Stomach (tissue), 8 donors: ENCODE measurements at regions not wholly inside any gene's neighbourhood (a gene's known extent, or its start where the extent isn't known, plus 50 kb on each side); places are given as distances from the start of the nearest gene placed in this dataset.
"Not testable (repeated sequence)": the region's sequence is repeated elsewhere in the genome, so short reads cannot be mapped to it uniquely, and the experiment has no call there.

Source experiments
- DNase-seq, 2 donors: peaks; one replicate each; pipeline versions ENCODE4 v3.0.0 to v3.0.0-alpha.2; 2013 to 2019
- H3K27ac ChIP-seq, 5 donors: fragments of 200-600 bp in 4 of 5; sonication (generic) in 4 of 5; one replicate each; pipeline ENCODE4 v1.5.1; 2013 to 2019; ENCODE audit warnings: mild to moderate bottlenecking in 1 of 5, moderate library complexity in 1 of 5
- H3K27me3 ChIP-seq, 3 donors: fragments of 200-600 bp; sonication (generic); one replicate each; pipeline ENCODE4 v1.5.1; 2017 to 2019; ENCODE audit warnings: mixed run types in 1 of 3
- H3K36me3 ChIP-seq, 4 donors: fragments of 200-600 bp; sonication (generic); 1 replicate in 3 of 4; 2 replicates in 1 of 4; pipeline ENCODE4 v1.5.1; 2016 to 2019
- H3K4me1 ChIP-seq, 4 donors: fragments of 200-600 bp; sonication (generic); one replicate each; pipeline ENCODE4 v1.5.1; 2016 to 2019
- H3K4me3 ChIP-seq, 4 donors: fragments of 200-600 bp; sonication (generic) in 3 of 4; one replicate each; pipeline ENCODE4 v1.5.1; 2016 to 2019; ENCODE audit warnings: mild to moderate bottlenecking in 1 of 4
- H3K9me3 ChIP-seq, 4 donors: fragments of 200-600 bp; sonication (generic); one replicate each; pipeline ENCODE4 v1.5.1; 2016 to 2019
- WGBS, 5 donors: extraction: QIAGEN DNeasy Blood & Tissue Kit in 3 of 5; methylation state at CpG; one replicate each; pipeline versions ENCODE4 v1.1.5 to v1.1.7; 2013 to 2018; 5-methylcytosine and 5-hydroxymethylcytosine counted together
- intact Hi-C: fragments of 100-400 bp; cut with DNase I; formaldehyde crosslinking; loops from one replicate; pipeline ENCODE4 v1.15.1; 2023; ENCODE audit warnings: low total_unique reads
- TF ChIP-seq, protein P1 (sequence below), 7 experiments: fragments of 450-650 bp in 4 of 7; fragments of 200-600 bp in 3 of 7; sonication (generic) in 3 of 7; IDR thresholded peaks; one replicate each; pipeline ENCODE4 v1.5.1; 2016 to 2019; ENCODE audit warnings: antibody characterized with exemption in 7 of 7, control low read depth in 2 of 7, mild to moderate bottlenecking in 1 of 7
- donor health status: healthy with polysubstance abuse.
- donor health status: Bipolar disorder and iron deficiency.
- donor health status: healthy.

DNA sequence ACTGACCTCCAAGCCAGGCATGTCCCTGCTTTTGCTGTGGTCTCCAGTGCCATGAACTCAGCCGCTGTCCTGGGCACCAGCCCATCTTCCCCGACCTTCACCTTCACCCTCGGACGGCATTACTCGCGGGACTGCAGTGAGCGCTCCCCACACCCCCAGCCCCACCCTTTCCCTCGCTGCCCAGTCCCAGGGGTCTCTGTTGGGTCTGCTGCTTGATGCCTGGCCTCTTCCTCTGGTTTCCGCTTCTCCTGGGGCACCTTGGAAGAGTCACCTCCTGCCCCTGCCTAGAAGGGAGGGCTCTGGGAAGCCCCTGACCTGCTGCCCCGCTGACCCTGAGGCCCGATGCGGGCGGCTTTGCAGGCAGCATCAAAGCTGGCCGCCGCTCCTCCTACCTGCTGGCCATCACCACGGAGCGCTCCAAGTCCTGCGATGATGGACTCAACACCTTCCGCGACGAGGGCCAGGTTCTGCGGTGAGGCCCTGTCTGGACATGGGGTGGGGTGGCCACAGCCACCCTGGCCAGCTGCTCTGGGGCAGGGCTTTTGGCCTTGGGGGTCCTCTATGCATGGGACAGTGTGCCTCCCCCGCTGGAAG, 102.3 kb downstream of the ZNF267 start:
- DNase-seq, H3K9me3 ChIP-seq, H3K27ac ChIP-seq, H3K27me3 ChIP-seq, intact Hi-C loops, H3K36me3 ChIP-seq, H3K4me1 ChIP-seq, H3K4me3 ChIP-seq: not testable (repeated sequence)
- 86 to 94% (median 91%) methylated on average over 13 to 22 of the region's 23 CpGs for WGBS, 5 donors

DNA sequence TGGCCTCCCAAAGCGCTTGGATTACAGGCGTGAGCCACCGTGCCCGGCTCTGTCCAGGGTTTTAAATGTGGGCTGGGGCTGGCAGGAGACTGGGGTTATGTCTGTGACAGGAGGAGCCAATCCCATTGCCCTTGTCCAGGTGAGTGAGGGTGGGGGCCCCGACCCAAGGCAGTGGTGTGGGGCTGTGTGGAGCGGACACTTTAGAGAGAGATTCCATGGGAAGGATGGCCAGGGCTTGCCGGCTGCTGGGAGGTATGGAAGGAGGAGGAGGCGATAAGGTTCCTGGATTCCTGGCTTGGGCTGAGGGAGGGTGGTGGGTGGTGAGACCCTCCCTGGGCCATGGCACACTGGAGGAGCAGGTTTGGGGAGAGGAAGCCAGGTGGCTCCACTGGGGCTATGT, 104.9 kb downstream of the ZNF267 start:
- DNase-seq, intact Hi-C loops: not testable (repeated sequence)

DNA sequence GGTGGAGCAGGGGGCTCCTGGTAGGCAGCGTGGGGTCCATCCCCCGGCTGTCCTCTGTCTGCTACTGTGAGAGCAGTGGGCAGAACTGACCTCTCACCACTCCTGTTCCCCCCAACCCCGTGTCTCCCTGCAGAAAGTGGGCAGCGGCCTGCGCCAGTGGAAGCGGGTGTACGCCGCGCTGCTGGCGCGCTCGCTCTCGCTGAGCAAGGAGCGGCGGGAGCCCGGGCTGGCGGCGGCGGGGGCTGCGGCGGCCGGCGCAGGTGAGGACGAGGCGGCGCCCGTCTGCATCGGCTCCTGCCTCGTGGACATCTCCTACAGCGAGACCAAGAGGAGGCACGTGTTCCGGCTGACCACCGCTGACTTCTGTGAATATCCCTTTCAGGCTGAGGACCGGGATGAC, 108.1 kb downstream of the ZNF267 start:
- H3K27me3 ChIP-seq, H3K27ac ChIP-seq, DNase-seq, H3K9me3 ChIP-seq, H3K36me3 ChIP-seq, H3K4me3 ChIP-seq, intact Hi-C loops, H3K4me1 ChIP-seq: not testable (repeated sequence)
- 89 to 96% (median 95%) methylated on average over 10 to 32 of the region's 34 CpGs for whole genome bisulfite sequencing, 5 donors

More for the DNA sequence above, 104.9 kb downstream of the ZNF267 start:
- not testable (repeated sequence) for H3K4me3 ChIP-seq, H3K4me1 ChIP-seq, H3K9me3 ChIP-seq, H3K27ac ChIP-seq, H3K36me3 ChIP-seq, H3K27me3 ChIP-seq
- 80 to 100% (median 92%) methylated on average over 3 to 4 of the region's 8 CpGs for WGBS, 5 donors

GRCh38 chr16:31982986-31983385, 109.4 kb downstream of the ZNF267 start:
- H3K27ac ChIP-seq, H3K4me3 ChIP-seq, H3K27me3 ChIP-seq, DNase-seq, H3K9me3 ChIP-seq, intact Hi-C loops, H3K36me3 ChIP-seq, H3K4me1 ChIP-seq: not testable (repeated sequence)
- 80 to 92% (median 87%) methylated on average over 5 to 8 of the region's 8 CpGs for WGBS, 5 donors

DNA sequence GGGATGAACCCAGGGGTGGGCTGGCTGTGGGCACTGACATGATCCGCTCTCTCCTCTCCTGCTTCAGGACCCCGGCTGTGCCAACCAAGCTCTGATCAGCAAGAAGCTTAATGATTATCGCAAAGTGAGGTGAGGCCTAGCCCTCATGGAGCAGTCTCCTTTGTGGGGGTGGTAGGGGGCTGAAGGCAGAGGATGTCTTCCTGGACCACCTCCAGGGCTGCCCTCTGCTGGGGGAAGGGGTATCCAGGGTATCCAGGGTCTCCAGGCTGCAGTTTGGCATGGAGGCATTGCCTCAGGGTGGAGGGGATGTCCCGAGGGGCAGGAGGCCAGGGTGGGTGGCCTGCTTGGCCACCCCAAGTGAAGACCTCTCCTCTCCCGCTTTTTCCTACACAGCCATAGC, 110.1 kb downstream of the ZNF267 start:
- H3K36me3 ChIP-seq, H3K4me1 ChIP-seq, H3K4me3 ChIP-seq, intact Hi-C loops, H3K27me3 ChIP-seq, H3K9me3 ChIP-seq, H3K27ac ChIP-seq, DNase-seq: not testable (repeated sequence)
- WGBS, 5 donors = 58 to 85% (median 67%) methylated on average over 1 to 3 of the region's 5 CpGs

- H3K4me3 ChIP-seq, intact Hi-C loops, H3K4me1 ChIP-seq, H3K27ac ChIP-seq, H3K27me3 ChIP-seq, H3K9me3 ChIP-seq, DNase-seq, H3K36me3 ChIP-seq: not testable (repeated sequence)
- WGBS, 5 donors = 83 to 100% (median 94%) methylated on average over 2 to 6 of the region's 6 CpGs
Measured at GRCh38 chr16:31986895-31987294, 113.3 kb downstream of the ZNF267 start.

- H3K4me3 ChIP-seq, H3K4me1 ChIP-seq, H3K27ac ChIP-seq, intact Hi-C loops, H3K36me3 ChIP-seq, H3K27me3 ChIP-seq, H3K9me3 ChIP-seq: not testable (repeated sequence)
- WGBS, 5 donors = 9 to 64% (median 13%) methylated on average over 2 to 8 of the region's 23 CpGs
- TF ChIP-seq, protein P1, sequence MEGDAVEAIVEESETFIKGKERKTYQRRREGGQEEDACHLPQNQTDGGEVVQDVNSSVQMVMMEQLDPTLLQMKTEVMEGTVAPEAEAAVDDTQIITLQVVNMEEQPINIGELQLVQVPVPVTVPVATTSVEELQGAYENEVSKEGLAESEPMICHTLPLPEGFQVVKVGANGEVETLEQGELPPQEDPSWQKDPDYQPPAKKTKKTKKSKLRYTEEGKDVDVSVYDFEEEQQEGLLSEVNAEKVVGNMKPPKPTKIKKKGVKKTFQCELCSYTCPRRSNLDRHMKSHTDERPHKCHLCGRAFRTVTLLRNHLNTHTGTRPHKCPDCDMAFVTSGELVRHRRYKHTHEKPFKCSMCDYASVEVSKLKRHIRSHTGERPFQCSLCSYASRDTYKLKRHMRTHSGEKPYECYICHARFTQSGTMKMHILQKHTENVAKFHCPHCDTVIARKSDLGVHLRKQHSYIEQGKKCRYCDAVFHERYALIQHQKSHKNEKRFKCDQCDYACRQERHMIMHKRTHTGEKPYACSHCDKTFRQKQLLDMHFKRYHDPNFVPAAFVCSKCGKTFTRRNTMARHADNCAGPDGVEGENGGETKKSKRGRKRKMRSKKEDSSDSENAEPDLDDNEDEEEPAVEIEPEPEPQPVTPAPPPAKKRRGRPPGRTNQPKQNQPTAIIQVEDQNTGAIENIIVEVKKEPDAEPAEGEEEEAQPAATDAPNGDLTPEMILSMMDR (IDR thresholded peaks at IDR 0.05) = peak in 1 of 7 experiments; percentile 12
- peak in 1 of 2 donors; percentile 51 for DNase-seq
Measured at GRCh38 chr16:31988595-31989581, 115.3 kb downstream of the ZNF267 start.

GRCh38 chr16:31990261-31990660, 116.7 kb downstream of the ZNF267 start:
- H3K36me3 ChIP-seq, H3K27ac ChIP-seq, DNase-seq, H3K4me3 ChIP-seq, intact Hi-C loops, H3K27me3 ChIP-seq, H3K4me1 ChIP-seq, H3K9me3 ChIP-seq: not testable (repeated sequence)
- 79 to 90% (median 85%) methylated on average over 5 to 6 of the region's 7 CpGs for WGBS, 5 donors

DNA sequence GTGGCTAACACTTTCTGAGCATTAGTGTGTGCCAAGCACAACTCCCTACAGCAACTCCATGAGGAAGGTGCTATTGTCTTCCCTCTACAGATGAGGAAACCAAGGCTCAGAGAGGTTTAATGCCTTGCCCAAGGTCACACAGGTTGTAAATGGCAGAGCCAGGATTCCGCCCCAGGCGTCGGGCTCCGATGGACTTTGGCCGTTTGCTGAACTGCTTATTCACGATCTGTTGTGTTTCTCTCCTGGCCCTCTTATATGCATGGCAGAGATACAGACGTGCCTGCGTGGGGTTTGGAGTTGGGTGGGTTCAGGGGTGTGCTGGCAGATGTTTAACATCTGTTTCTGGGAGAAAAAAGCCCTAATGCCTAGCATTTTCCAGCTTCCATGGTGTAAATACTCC, 117.4 kb downstream of the ZNF267 start:
- H3K27me3 ChIP-seq, H3K4me3 ChIP-seq, intact Hi-C loops, H3K27ac ChIP-seq, H3K9me3 ChIP-seq, DNase-seq, H3K4me1 ChIP-seq, H3K36me3 ChIP-seq: not testable (repeated sequence)
- WGBS, 5 donors = 31 to 75% (median 74%) methylated on average over 2 to 8 of the region's 8 CpGs

- H3K9me3 ChIP-seq, H3K27me3 ChIP-seq, DNase-seq, H3K36me3 ChIP-seq, H3K27ac ChIP-seq, H3K4me1 ChIP-seq, H3K4me3 ChIP-seq, intact Hi-C loops: not testable (repeated sequence)
- WGBS, 5 donors = 35 to 48% (median 42%) methylated on average over 3 of the region's 3 CpGs; no CpG with 5 or more reads in 1 of the 5 donors
Measured at GRCh38 chr16:31996325-31996724, 122.7 kb downstream of the ZNF267 start.

- H3K27me3 ChIP-seq, H3K27ac ChIP-seq, H3K4me1 ChIP-seq, H3K4me3 ChIP-seq, intact Hi-C loops, DNase-seq, H3K36me3 ChIP-seq: not testable (repeated sequence)
- WGBS, 5 donors = 85 to 96% (median 91%) methylated on average over 2 to 9 of the region's 9 CpGs
- H3K9me3 ChIP-seq = peaks cover 0 to 14% (median 9%) of the 10 kb centered on the region in 4 donors
Measured at GRCh38 chr16:32002496-32002895, 128.9 kb downstream of the ZNF267 start.
